ENCODE measurements at regions not wholly inside any gene's neighbourhood (a gene's known extent, or its start where the extent isn't known, plus 50 kb on each side); places are given as distances from the start of the nearest gene placed in this dataset.
A peak's percentile ranks its signal among the peaks of the same experiment; 100 is the strongest.

- H3K36me3 ChIP-seq (ENCODE audit: control insufficient read depth in 2 of 2, insufficient read depth in 2 of 2, low read length in 1 of 2): no peaks in the 10 kb centered on the region
- peak in 1 of 9 donors; percentile 2 for DNase-seq (ENCODE audit: low read depth in 6 of 9, low spot score in 9 of 9)
- H3K27ac ChIP-seq (ENCODE audit: low read depth in 1 of 2, low read length in 1 of 2): no peak overlapping the region
- no peaks in the 10 kb centered on the region for H3K27me3 ChIP-seq (ENCODE audit: control insufficient read depth in 2 of 2, insufficient read depth in 1 of 2, low read length in 1 of 2)
- H3K4me3 ChIP-seq (ENCODE audit: low read length in 2 of 2): no peak overlapping the region
- 49% methylated on average over 2 of the region's 2 CpGs for WGBS
- H3K4me1 ChIP-seq (ENCODE audit: control insufficient read depth in 2 of 2, insufficient read depth in 2 of 2, low read length in 2 of 2): no peaks in the 10 kb centered on the region
- H3K9me3 ChIP-seq (ENCODE audit: control insufficient read depth in 2 of 2, insufficient read depth in 1 of 2, low read length in 1 of 2): no peaks in the 10 kb centered on the region
Measured at GRCh38 chr4:24675721-24676389, 91.5 kb upstream of the DHX15 start.

GRCh38 chr4:24677909-24678308, 93.6 kb upstream of the DHX15 start:
- Histone ChIP-seq H3K4me3 (ENCODE audit: low read length in 2 of 2) (no peak overlapping the region), H3K36me3 (ENCODE audit: control insufficient read depth in 2 of 2, insufficient read depth in 2 of 2, low read length in 1 of 2) (no peaks in the 10 kb centered on the region), H3K27ac (ENCODE audit: low read depth in 1 of 2, low read length in 1 of 2) (no peak overlapping the region), H3K4me1 (ENCODE audit: control insufficient read depth in 2 of 2, insufficient read depth in 2 of 2, low read length in 2 of 2) (no peaks in the 10 kb centered on the region), H3K9me3 (ENCODE audit: control insufficient read depth in 2 of 2, insufficient read depth in 1 of 2, low read length in 1 of 2) (no peaks in the 10 kb centered on the region), H3K27me3 (ENCODE audit: control insufficient read depth in 2 of 2, insufficient read depth in 1 of 2, low read length in 1 of 2) (no peaks in the 10 kb centered on the region)
- no peak for DNase-seq (ENCODE audit: low read depth in 6 of 9, low spot score in 9 of 9)
- WGBS: 85% methylated on average over 4 of the region's 4 CpGs

GRCh38 chr4:24680746-24681448, 96.5 kb upstream of the DHX15 start:
- no peaks in the 10 kb centered on the region for H3K4me1 ChIP-seq (ENCODE audit: control insufficient read depth in 2 of 2, insufficient read depth in 2 of 2, low read length in 2 of 2)
- no peaks in the 10 kb centered on the region for H3K36me3 ChIP-seq (ENCODE audit: control insufficient read depth in 2 of 2, insufficient read depth in 2 of 2, low read length in 1 of 2)
- WGBS: 69% methylated on average over 9 of the region's 9 CpGs
- H3K9me3 ChIP-seq (ENCODE audit: control insufficient read depth in 2 of 2, insufficient read depth in 1 of 2, low read length in 1 of 2): no peaks in the 10 kb centered on the region
- DNase-seq (ENCODE audit: low read depth in 6 of 9, low spot score in 9 of 9): no peak
- H3K4me3 ChIP-seq (ENCODE audit: low read length in 2 of 2): no peak overlapping the region
- no peaks in the 10 kb centered on the region for H3K27me3 ChIP-seq (ENCODE audit: control insufficient read depth in 2 of 2, insufficient read depth in 1 of 2, low read length in 1 of 2)
- no peak overlapping the region for H3K27ac ChIP-seq (ENCODE audit: low read depth in 1 of 2, low read length in 1 of 2)

- DNase-seq (ENCODE audit: low read depth in 6 of 9, low spot score in 9 of 9): no peak
- Histone ChIP-seq H3K36me3 (ENCODE audit: control insufficient read depth in 2 of 2, insufficient read depth in 2 of 2, low read length in 1 of 2) (no peaks in the 10 kb centered on the region), H3K4me1 (ENCODE audit: control insufficient read depth in 2 of 2, insufficient read depth in 2 of 2, low read length in 2 of 2) (no peaks in the 10 kb centered on the region), H3K27me3 (ENCODE audit: control insufficient read depth in 2 of 2, insufficient read depth in 1 of 2, low read length in 1 of 2) (no peaks in the 10 kb centered on the region), H3K9me3 (ENCODE audit: control insufficient read depth in 2 of 2, insufficient read depth in 1 of 2, low read length in 1 of 2) (no peaks in the 10 kb centered on the region), H3K4me3 (ENCODE audit: low read length in 2 of 2) (no peak overlapping the region), H3K27ac (ENCODE audit: low read depth in 1 of 2, low read length in 1 of 2) (no peak overlapping the region)
- 32% methylated on average over 7 of the region's 7 CpGs for WGBS
Measured at GRCh38 chr4:24683116-24683515, 98.8 kb upstream of the DHX15 start.

- Histone ChIP-seq H3K27me3 (ENCODE audit: control insufficient read depth in 2 of 2, insufficient read depth in 1 of 2, low read length in 1 of 2) (no peaks in the 10 kb centered on the region), H3K4me1 (ENCODE audit: control insufficient read depth in 2 of 2, insufficient read depth in 2 of 2, low read length in 2 of 2) (no peaks in the 10 kb centered on the region), H3K27ac (ENCODE audit: low read depth in 1 of 2, low read length in 1 of 2) (no peak overlapping the region), H3K36me3 (ENCODE audit: control insufficient read depth in 2 of 2, insufficient read depth in 2 of 2, low read length in 1 of 2) (no peaks in the 10 kb centered on the region), H3K4me3 (ENCODE audit: low read length in 2 of 2) (no peak overlapping the region), H3K9me3 (ENCODE audit: control insufficient read depth in 2 of 2, insufficient read depth in 1 of 2, low read length in 1 of 2) (no peaks in the 10 kb centered on the region)
- DNase-seq (ENCODE audit: low read depth in 6 of 9, low spot score in 9 of 9): peak in 2 of 9 donors; percentile 6 to 8
- 55% methylated on average over 13 of the region's 13 CpGs for WGBS
Measured at GRCh38 chr4:24686866-24687692, 102.7 kb upstream of the DHX15 start.

- no peak overlapping the region for H3K27ac ChIP-seq (ENCODE audit: low read depth in 1 of 2, low read length in 1 of 2)
- H3K27me3 ChIP-seq (ENCODE audit: control insufficient read depth in 2 of 2, insufficient read depth in 1 of 2, low read length in 1 of 2): no peaks in the 10 kb centered on the region
- no peak overlapping the region for H3K4me3 ChIP-seq (ENCODE audit: low read length in 2 of 2)
- no peaks in the 10 kb centered on the region for H3K36me3 ChIP-seq (ENCODE audit: control insufficient read depth in 2 of 2, insufficient read depth in 2 of 2, low read length in 1 of 2)
- H3K9me3 ChIP-seq (ENCODE audit: control insufficient read depth in 2 of 2, insufficient read depth in 1 of 2, low read length in 1 of 2): no peaks in the 10 kb centered on the region
- DNase-seq (ENCODE audit: low read depth in 6 of 9, low spot score in 9 of 9): no peak
- H3K4me1 ChIP-seq (ENCODE audit: control insufficient read depth in 2 of 2, insufficient read depth in 2 of 2, low read length in 2 of 2): no peaks in the 10 kb centered on the region
- 85% methylated on average over 3 of the region's 3 CpGs for WGBS
Measured at GRCh38 chr4:24688453-24688852, 104.1 kb upstream of the DHX15 start.

GRCh38 chr4:24689212-24689611, 104.9 kb upstream of the DHX15 start:
- Histone ChIP-seq H3K36me3 (ENCODE audit: control insufficient read depth in 2 of 2, insufficient read depth in 2 of 2, low read length in 1 of 2) (no peaks in the 10 kb centered on the region), H3K4me3 (ENCODE audit: low read length in 2 of 2) (no peak overlapping the region), H3K27ac (ENCODE audit: low read depth in 1 of 2, low read length in 1 of 2) (no peak overlapping the region), H3K27me3 (ENCODE audit: control insufficient read depth in 2 of 2, insufficient read depth in 1 of 2, low read length in 1 of 2) (no peaks in the 10 kb centered on the region), H3K9me3 (ENCODE audit: control insufficient read depth in 2 of 2, insufficient read depth in 1 of 2, low read length in 1 of 2) (no peaks in the 10 kb centered on the region), H3K4me1 (ENCODE audit: control insufficient read depth in 2 of 2, insufficient read depth in 2 of 2, low read length in 2 of 2) (no peaks in the 10 kb centered on the region)
- WGBS: 83% methylated on average over 1 of the region's 1 CpG
- no peak for DNase-seq (ENCODE audit: low read depth in 6 of 9, low spot score in 9 of 9)

GRCh38 chr4:24690436-24690835, 104.9 kb upstream of the SOD3 start:
- Histone ChIP-seq H3K36me3 (ENCODE audit: control insufficient read depth in 2 of 2, insufficient read depth in 2 of 2, low read length in 1 of 2) (no peaks in the 10 kb centered on the region), H3K4me1 (ENCODE audit: control insufficient read depth in 2 of 2, insufficient read depth in 2 of 2, low read length in 2 of 2) (no peaks in the 10 kb centered on the region), H3K27ac (ENCODE audit: low read depth in 1 of 2, low read length in 1 of 2) (no peak overlapping the region), H3K27me3 (ENCODE audit: control insufficient read depth in 2 of 2, insufficient read depth in 1 of 2, low read length in 1 of 2) (no peaks in the 10 kb centered on the region), H3K9me3 (ENCODE audit: control insufficient read depth in 2 of 2, insufficient read depth in 1 of 2, low read length in 1 of 2) (no peaks in the 10 kb centered on the region), H3K4me3 (ENCODE audit: low read length in 2 of 2) (no peak overlapping the region)
- DNase-seq (ENCODE audit: low read depth in 6 of 9, low spot score in 9 of 9): no peak
- 94% methylated on average over 2 of the region's 2 CpGs for WGBS

- no peak overlapping the region for H3K4me3 ChIP-seq (ENCODE audit: low read length in 2 of 2)
- no peak overlapping the region for H3K27ac ChIP-seq (ENCODE audit: low read depth in 1 of 2, low read length in 1 of 2)
- no peaks in the 10 kb centered on the region for H3K4me1 ChIP-seq (ENCODE audit: control insufficient read depth in 2 of 2, insufficient read depth in 2 of 2, low read length in 2 of 2)
- H3K27me3 ChIP-seq (ENCODE audit: control insufficient read depth in 2 of 2, insufficient read depth in 1 of 2, low read length in 1 of 2): no peaks in the 10 kb centered on the region
- H3K9me3 ChIP-seq (ENCODE audit: control insufficient read depth in 2 of 2, insufficient read depth in 1 of 2, low read length in 1 of 2): no peaks in the 10 kb centered on the region
- no peaks in the 10 kb centered on the region for H3K36me3 ChIP-seq (ENCODE audit: control insufficient read depth in 2 of 2, insufficient read depth in 2 of 2, low read length in 1 of 2)
- no peak for DNase-seq (ENCODE audit: low read depth in 6 of 9, low spot score in 9 of 9)
Measured at GRCh38 chr4:24693636-24694035, 101.7 kb upstream of the SOD3 start.
